ENCODE measurements at regions not wholly inside any gene's neighbourhood (a gene's known extent, or its start where the extent isn't known, plus 50 kb on each side); places are given as distances from the start of the nearest gene placed in this dataset.

- TF ChIP-seq EZH2 (IDR thresholded peaks at IDR 0.05; ENCODE audit: borderline replicate concordance, low read depth, low read length) = no peak
- TF ChIP-seq ZBTB34 (CRISPR knock-in tag; IDR thresholded peaks at IDR 0.05) = no peak
- peak; percentile 20; the same call in 1 of the 2 replicates for TF ChIP-seq ARID3A (IDR thresholded peaks at IDR 0.05; ENCODE audit: borderline replicate concordance, low read depth, low read length)
- TF ChIP-seq BHLHE40 (IDR thresholded peaks at IDR 0.05; ENCODE audit: low read length) = no peak
- TF ChIP-seq GABPA (tag; conservative IDR thresholded peaks at IDR 0.05; ENCODE audit: low read depth) = 0 out of 2 replicates have a peak, but pooled peaks have one; percentile 45
- no peak for TF ChIP-seq ZBTB40 (IDR thresholded peaks at IDR 0.05)
- TF ChIP-seq ZBTB40 (CRISPR knock-in tag; IDR thresholded peaks at IDR 0.05) = no peak
- TF ChIP-seq TAF1 (IDR thresholded peaks at IDR 0.05; ENCODE audit: control insufficient read depth, extremely low read depth, insufficient read depth, low read length, severe bottlenecking) = no peak
- TF ChIP-seq ZNF263 (CRISPR knock-in tag; IDR thresholded peaks at IDR 0.05; ENCODE audit: borderline replicate concordance) = no peak
- TF ChIP-seq KLF6 (CRISPR knock-in tag; IDR thresholded peaks at IDR 0.05; ENCODE audit: borderline replicate concordance) = no peak
- TF ChIP-seq LCOR (CRISPR knock-in tag; IDR thresholded peaks at IDR 0.05) = 0 out of 2 replicates have a peak, but pooled peaks have one; percentile 58
- TF ChIP-seq CHD1 (IDR thresholded peaks at IDR 0.05; ENCODE audit: low read length) = no peak
- TF ChIP-seq MLLT1 (IDR thresholded peaks at IDR 0.05) = no peak
Measured at GRCh38 chr12:75706786-75707605, 195.6 kb upstream of the KRR1 start.
